ENCODE measurements at regions not wholly inside any gene's neighbourhood (a gene's known extent, or its start where the extent isn't known, plus 50 kb on each side); places are given as distances from the start of the nearest gene placed in this dataset.
A peak's percentile ranks its signal among the peaks of the same experiment; 100 is the strongest.

- H3K36me3 Mint-ChIP-seq, result no peaks in the 10 kb centered on the region
- H3K9me3 ChIP-seq (ENCODE audit: low read depth), result no peaks in the 10 kb centered on the region
- no peak overlapping the region for H3K4me3 Mint-ChIP-seq
- peaks cover 15% of the 10 kb centered on the region for H3K4me1 Mint-ChIP-seq
- no peak for TF ChIP-seq CTCF (IDR thresholded peaks at IDR 0.05)
- no peak for TF ChIP-seq EZH2 (IDR thresholded peaks at IDR 0.05)
- TF ChIP-seq EZH2phosphoT487 (IDR thresholded peaks at IDR 0.05), result no peak
- no peaks in the 10 kb centered on the region for H3F3A ChIP-seq (ENCODE audit: low read depth)
- peaks cover 2% of the 10 kb centered on the region for H3K27me3 Mint-ChIP-seq (ENCODE audit: insufficient read depth, low read depth)
- H3K4me3 ChIP-seq, result no peak overlapping the region
- H3K9ac ChIP-seq, result no peak overlapping the region
- no peaks in the 10 kb centered on the region for H3K9me3 Mint-ChIP-seq
- H3K27ac ChIP-seq, result no peak overlapping the region
- H3K79me2 ChIP-seq (ENCODE audit: low read depth), result no peaks in the 10 kb centered on the region
- DNase-seq (ENCODE audit: low spot score), result no peak
- H3K36me3 ChIP-seq, result no peaks in the 10 kb centered on the region
- peak overlapping the region; percentile 13 for H2AFZ ChIP-seq (replicated peaks)
- no peaks in the 10 kb centered on the region for H3K4me1 ChIP-seq
- no peak overlapping the region for H3K4me2 ChIP-seq
- H4K20me1 ChIP-seq (ENCODE audit: low read depth), result no peaks in the 10 kb centered on the region
- no peaks in the 10 kb centered on the region for H3K27me3 ChIP-seq
- no peak overlapping the region for H3K27ac Mint-ChIP-seq
Measured at GRCh38 chr18:70641156-70641775, 352.4 kb downstream of the SOCS6 start.

- DNase-seq (ENCODE audit: low spot score), result no peak
Measured at GRCh38 chr18:70640336-70640887, 351.6 kb downstream of the SOCS6 start.

GRCh38 chr18:70636991-70637390, 348.1 kb downstream of the SOCS6 start:
- Histone ChIP-seq H2AFZ (replicated peaks) (no peak overlapping the region), H3K79me2 (ENCODE audit: low read depth) (no peaks in the 10 kb centered on the region), H3K9me3 (ENCODE audit: low read depth) (no peaks in the 10 kb centered on the region), H4K20me1 (ENCODE audit: low read depth) (no peaks in the 10 kb centered on the region), H3F3A (ENCODE audit: low read depth) (no peaks in the 10 kb centered on the region), H3K4me2 (no peak overlapping the region), H3K36me3 (no peaks in the 10 kb centered on the region), H3K4me1 (no peaks in the 10 kb centered on the region), H3K27me3 (no peaks in the 10 kb centered on the region), H3K9ac (no peak overlapping the region), H3K4me3 (no peak overlapping the region), H3K27ac (no peak overlapping the region)
- Mint-ChIP-seq H3K4me1 (peaks cover 7% of the 10 kb centered on the region), H3K36me3 (no peaks in the 10 kb centered on the region), H3K4me3 (no peak overlapping the region), H3K27me3 (ENCODE audit: insufficient read depth, low read depth) (peaks cover 2% of the 10 kb centered on the region), H3K27ac (no peak overlapping the region), H3K9me3 (no peaks in the 10 kb centered on the region)
- DNase-seq (ENCODE audit: low spot score), result no peak
- TF ChIP-seq CTCF (IDR thresholded peaks at IDR 0.05) (no peak), EZH2 (IDR thresholded peaks at IDR 0.05) (no peak), EZH2phosphoT487 (IDR thresholded peaks at IDR 0.05) (no peak)

More at GRCh38 chr18:70640336-70640887, 351.6 kb downstream of the SOCS6 start:
- Histone ChIP-seq H2AFZ (replicated peaks) (no peak overlapping the region), H3K27ac (no peak overlapping the region), H4K20me1 (ENCODE audit: low read depth) (no peaks in the 10 kb centered on the region), H3K36me3 (no peaks in the 10 kb centered on the region), H3K4me2 (no peak overlapping the region), H3K4me3 (no peak overlapping the region), H3K79me2 (ENCODE audit: low read depth) (no peaks in the 10 kb centered on the region), H3K9me3 (ENCODE audit: low read depth) (no peaks in the 10 kb centered on the region), H3K27me3 (no peaks in the 10 kb centered on the region), H3F3A (ENCODE audit: low read depth) (no peaks in the 10 kb centered on the region), H3K4me1 (no peaks in the 10 kb centered on the region), H3K9ac (no peak overlapping the region)
- Mint-ChIP-seq H3K27ac (no peak overlapping the region), H3K27me3 (ENCODE audit: insufficient read depth, low read depth) (peaks cover 2% of the 10 kb centered on the region), H3K9me3 (no peaks in the 10 kb centered on the region), H3K36me3 (no peaks in the 10 kb centered on the region), H3K4me1 (peaks cover 15% of the 10 kb centered on the region), H3K4me3 (no peak overlapping the region)
- no peak for TF ChIP-seq EZH2phosphoT487 (IDR thresholded peaks at IDR 0.05)
- no peak for TF ChIP-seq EZH2 (IDR thresholded peaks at IDR 0.05)
- TF ChIP-seq CTCF (IDR thresholded peaks at IDR 0.05), result no peak
